ENCODE measurements at regions not wholly inside any gene's neighbourhood (a gene's known extent, or its start where the extent isn't known, plus 50 kb on each side); places are given as distances from the start of the nearest gene placed in this dataset.
"Not testable (repeated sequence)": the region's sequence is repeated elsewhere in the genome, so short reads cannot be mapped to it uniquely, and the experiment has no call there.

GRCh38 chr14:71333705-71334104 is 426.4 kb downstream of the PCNX1 start:
- no peak for DNase-seq

- DNase-seq = no peak
Observed at GRCh38 chr14:71336489-71337192, 429.4 kb downstream of the PCNX1 start.

- no peak for DNase-seq
Observed at GRCh38 chr14:71338153-71338552, 430.9 kb downstream of the PCNX1 start.

- DNase-seq = no peak
Observed at GRCh38 chr14:71339650-71340415, 432.6 kb downstream of the PCNX1 start.

GRCh38 chr14:71341156-71341555 is 433.9 kb downstream of the PCNX1 start:
- no peak for DNase-seq

GRCh38 chr14:71343724-71344123 is 436.5 kb downstream of the PCNX1 start:
- DNase-seq = no peak

- no peak for DNase-seq
Observed at GRCh38 chr14:71344506-71344905, 437.2 kb downstream of the PCNX1 start.

GRCh38 chr14:71346685-71347084 is 439.4 kb downstream of the PCNX1 start:
- DNase-seq = no peak

GRCh38 chr14:71348394-71348793 is 441.1 kb downstream of the PCNX1 start:
- DNase-seq = no peak

- no peak for DNase-seq
Observed at GRCh38 chr14:71348817-71349216, 441.6 kb downstream of the PCNX1 start.

- no peak for DNase-seq
Observed at GRCh38 chr14:71354142-71354541, 446.9 kb downstream of the PCNX1 start.

GRCh38 chr14:71354801-71355200 is 447.5 kb downstream of the PCNX1 start:
- DNase-seq = no peak

GRCh38 chr14:71355324-71356201 is 448.3 kb downstream of the PCNX1 start:
- no peak for DNase-seq

- no peak for DNase-seq
Observed at GRCh38 chr14:71358209-71358931, 451.1 kb downstream of the PCNX1 start.

GRCh38 chr14:71358932-71359421 is 451.7 kb downstream of the PCNX1 start:
- DNase-seq = not testable (repeated sequence)

- no peak for DNase-seq
Observed at GRCh38 chr14:71359823-71360222, 452.6 kb downstream of the PCNX1 start.

- DNase-seq = no peak
Observed at GRCh38 chr14:71361336-71361735, 454.1 kb downstream of the PCNX1 start.

- no peak for DNase-seq
Observed at GRCh38 chr14:71361874-71362273, 454.6 kb downstream of the PCNX1 start.

- DNase-seq = no peak
Observed at GRCh38 chr14:71362282-71362681, 455.0 kb downstream of the PCNX1 start.

- no peak for DNase-seq
Observed at GRCh38 chr14:71362920-71363584, 455.8 kb downstream of the PCNX1 start.

- DNase-seq = no peak
Observed at GRCh38 chr14:71363946-71364925, 457.0 kb downstream of the PCNX1 start.

Data from stimulated activated naive CD4-positive, alpha-beta T cell (primary cell).